Iris pigment epithelial cell (primary cell): ENCODE measurements at regions not wholly inside any gene's neighbourhood (a gene's known extent, or its start where the extent isn't known, plus 50 kb on each side); places are given as distances from the start of the nearest gene placed in this dataset.
A peak's percentile ranks its signal among the peaks of the same experiment; 100 is the strongest.

Experiments used
- DNase-seq: peaks from one replicate; pipeline ENCODE4 v3.0.0-alpha.2; 2011; ENCODE audit warnings: low read depth

DNA sequence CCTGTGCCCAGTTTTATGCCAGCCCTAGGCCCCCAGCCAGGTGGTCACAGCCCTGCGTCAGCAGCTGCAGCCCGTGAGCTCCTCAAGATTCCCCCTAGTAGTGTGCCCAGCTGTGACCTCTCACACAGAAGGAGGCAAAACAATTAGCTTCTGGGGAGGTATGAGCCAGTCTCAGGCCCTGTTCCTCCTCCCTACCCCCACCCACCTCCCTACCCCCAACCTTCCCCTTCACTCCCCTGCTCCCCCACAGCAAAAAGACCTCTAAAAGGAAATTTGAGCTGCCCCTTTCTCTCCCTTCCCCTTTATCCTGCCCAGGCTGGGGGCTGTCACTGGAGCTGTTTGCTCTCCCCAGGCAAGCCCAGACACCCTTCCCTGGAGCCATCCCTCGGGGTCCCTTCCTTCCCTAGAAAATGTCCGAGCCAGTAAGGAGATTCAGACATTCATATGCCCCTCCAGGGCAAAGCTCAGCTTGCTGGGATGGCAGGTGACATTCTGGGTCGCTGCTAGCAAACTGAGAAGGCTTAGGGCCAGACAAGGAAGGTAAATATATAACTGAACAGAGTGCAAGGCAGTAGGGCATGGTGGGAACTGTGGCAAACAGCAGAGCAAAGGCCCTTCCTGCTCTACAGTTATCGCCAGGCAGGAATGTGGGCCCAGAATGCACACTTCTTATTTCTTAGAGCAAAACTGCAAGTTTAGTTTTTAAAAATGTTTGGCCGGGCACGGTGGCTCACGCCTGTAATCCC is 300.2 kb downstream of the MN1 start:
- no peak for DNase-seq

DNA sequence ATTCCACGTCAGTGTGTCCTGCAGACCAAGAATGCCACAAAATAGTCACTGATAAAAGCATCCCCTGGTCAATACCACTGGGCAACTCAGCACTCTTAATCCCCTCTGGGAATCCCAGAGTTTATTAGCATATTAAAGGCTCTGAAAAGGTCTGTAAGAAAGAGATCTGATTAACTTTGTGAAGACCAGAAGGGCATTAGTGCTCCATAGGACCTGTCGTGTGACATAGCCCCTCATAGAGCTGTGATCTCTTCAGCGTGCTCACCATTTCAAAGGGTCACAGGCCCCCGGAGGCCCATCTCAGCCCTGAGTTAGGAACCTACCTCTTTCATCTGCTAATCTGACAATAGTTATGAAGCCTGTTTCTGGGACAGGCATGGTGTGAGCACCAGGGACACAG is 299.2 kb downstream of the MN1 start:
- no peak for DNase-seq

DNA sequence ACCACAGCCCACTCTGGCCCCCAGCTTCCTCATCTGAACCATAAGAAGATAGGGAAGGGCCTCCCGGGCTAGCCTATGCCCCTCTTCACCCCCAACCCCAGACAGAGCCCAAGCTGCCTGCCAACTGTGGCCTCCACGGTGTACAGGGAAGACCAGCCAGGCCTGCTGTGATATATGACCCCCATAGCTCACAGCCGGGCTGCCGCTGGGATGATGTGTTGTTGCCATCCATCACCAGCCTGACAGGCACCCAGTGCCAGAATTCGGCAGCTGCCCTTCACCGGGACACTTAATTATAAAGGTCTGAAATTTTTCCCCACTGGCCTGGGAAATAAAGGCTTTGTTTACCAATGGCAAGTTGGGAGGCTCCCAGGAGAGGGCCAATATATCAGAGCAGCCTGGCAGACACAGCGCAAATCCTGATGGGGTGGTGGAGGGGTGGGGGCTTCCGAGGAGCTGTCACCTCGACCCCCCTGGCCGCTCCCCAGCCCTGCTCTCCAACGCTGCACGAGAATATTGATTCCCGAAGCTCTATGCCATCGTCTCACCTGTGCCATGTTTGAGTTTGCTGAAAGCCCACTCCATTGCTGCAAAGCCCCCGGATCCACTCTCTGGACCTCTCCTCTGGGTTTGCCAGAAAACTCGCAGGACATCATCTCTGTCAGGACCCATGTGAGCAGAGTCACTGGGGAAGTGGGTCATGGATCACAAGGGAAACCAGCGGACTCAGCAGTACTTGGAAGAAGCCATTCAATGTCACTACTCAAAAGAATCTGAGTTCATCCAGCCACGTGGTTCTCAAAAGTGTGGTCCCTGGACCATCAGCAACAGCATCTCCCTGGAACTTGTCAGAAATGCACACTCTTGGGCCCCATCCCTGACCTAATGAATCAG is 296.9 kb downstream of the MN1 start:
- no peak for DNase-seq

DNA sequence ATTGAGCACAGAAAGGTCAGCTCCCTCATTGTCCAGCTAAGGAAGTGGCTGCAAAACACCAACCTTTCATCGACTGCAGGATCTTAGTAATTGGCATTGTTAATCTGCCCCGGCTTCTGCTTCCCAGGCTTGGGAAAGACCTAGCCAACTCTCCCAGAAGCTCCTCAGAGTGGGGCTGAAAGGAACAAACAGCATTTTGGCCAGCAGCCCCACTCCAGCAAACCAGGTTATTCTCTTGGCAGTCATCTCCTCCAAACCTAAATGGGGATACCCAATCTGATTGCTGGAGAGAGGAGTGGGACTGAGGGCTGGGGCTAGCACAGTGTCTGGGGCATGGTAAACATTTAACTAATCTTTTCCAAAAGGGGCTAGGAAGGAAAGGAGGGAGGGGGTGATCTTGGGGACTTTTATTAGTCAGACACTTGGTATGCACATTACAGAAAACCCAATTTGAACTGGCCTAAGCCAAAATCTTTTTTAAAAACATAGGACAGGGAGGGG is 294.4 kb downstream of the MN1 start:
- no peak for DNase-seq

DNA sequence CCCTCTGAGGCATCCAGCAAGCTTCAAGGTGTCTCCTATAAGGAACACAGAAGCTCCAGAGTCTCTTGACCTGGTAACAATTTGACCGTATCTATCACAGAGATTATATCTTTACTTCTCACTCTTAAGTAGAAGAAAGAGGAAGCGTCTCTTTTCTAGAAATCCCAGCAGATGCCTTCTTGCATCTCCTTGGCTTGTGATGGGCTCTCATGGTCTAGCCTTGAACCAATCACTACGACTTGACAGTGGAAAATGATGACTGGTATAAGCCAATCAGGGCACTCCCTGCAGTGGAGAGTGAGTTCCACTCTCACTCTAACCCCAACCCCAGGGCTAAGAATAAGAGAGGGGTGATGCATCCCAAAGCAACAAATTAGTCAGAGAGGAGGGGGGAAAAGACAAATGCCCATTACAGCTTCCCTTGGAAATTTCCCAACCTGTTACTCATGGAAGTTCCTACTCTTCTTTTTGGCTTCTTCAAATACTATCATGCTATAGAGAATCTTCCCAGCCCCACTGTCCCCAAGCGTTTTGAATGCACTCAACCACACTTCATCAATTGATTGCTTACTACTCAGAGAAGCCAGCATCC is 293.5 kb downstream of the MN1 start:
- DNase-seq: no peak

DNA sequence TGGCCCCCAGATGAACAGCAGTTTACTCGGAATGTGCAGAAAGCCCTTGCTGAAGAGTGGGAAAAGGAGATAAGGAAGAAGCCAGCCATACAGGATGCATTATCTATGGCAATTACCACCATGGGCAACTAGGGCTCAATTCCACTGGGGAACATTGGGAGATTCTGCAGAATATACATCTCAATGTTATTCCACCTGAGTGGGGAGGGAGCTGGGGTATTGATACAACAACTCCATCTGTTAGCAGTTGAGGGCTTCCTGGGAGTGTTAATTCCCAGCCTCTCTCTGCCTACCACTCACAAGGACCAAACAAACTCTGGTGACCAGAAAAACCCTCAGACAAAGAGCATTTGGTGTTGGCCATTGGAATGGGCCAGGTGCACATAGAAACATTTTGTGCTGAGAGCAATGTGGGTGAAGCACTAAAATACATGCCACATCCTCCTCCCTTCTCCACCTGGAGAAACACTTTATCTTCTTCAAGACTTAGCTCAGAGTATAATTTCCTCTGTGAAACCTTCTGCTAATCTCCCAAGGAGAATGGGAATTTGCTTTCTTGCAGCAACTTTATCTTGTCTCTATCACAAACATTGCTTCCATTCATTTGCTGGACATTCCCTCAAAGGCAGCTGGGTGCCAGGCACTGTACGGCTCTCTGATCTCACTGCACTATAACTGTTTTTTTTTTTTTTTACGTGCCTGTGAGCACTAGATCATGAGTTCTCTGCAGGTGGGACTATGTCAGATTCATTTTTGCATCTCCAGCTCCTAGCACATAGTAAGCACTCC is 292.2 kb downstream of the MN1 start:
- no peak for DNase-seq

DNA sequence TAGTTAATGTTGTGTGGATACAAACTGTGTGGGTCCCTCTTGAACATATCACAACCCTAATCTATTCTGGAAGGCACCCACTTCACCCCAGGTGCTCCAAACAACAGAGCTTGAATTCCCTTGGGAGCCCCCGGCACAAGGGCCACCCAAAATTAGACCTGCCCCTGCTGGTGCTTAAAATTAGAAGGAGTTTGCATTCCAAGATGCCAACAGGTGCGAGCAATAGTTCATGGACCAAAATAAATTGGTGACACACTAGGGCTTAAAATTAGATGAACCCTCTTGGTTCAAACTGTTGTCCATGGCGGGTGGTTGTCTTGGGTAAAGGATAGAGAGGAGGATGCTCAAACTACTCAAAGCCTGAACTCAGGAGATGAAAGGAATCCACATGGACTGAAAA is 291.5 kb downstream of the MN1 start:
- no peak for DNase-seq

DNA sequence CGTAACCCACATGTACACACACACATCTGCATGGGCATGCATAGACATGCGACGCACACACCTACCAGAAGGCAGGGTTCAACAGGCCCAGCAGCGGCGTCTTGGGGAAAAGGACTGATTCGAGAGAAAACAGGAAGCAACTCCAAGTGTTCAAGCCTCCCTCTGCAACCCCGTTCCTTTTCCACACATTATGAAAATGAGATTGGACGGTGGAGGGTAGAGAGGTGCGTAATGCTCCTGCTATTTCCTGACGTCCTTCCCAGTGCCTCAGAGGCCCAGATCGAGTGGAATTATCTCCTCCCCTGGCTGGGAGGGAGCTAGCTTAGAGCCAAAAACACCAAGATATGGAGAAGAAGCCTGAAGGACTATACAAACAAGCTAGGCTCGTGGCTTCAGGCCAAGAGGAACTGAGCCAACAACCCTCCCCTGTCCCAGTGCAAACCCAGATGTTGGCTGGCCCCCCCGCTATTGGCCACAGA is 289.2 kb downstream of the MN1 start:
- peak; percentile 94 for DNase-seq

DNA sequence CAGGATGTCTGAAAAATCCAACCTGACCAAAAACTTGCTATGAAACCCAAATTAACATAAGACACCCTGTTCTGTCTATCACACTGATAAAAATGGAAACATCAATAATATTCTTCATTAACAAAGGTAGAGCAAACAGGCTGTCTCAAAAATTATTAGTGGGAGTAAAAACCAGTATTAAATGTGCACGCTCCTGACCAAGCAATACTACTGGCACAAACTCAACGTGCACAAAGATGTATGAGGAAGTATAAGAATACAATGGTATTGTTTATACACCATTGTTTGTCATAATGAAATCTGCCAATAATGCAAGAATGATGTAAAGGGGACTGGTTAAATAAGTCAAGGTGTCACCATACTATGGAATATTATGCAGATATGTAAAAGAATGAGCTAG is 288.5 kb downstream of the MN1 start:
- DNase-seq: no peak

DNA sequence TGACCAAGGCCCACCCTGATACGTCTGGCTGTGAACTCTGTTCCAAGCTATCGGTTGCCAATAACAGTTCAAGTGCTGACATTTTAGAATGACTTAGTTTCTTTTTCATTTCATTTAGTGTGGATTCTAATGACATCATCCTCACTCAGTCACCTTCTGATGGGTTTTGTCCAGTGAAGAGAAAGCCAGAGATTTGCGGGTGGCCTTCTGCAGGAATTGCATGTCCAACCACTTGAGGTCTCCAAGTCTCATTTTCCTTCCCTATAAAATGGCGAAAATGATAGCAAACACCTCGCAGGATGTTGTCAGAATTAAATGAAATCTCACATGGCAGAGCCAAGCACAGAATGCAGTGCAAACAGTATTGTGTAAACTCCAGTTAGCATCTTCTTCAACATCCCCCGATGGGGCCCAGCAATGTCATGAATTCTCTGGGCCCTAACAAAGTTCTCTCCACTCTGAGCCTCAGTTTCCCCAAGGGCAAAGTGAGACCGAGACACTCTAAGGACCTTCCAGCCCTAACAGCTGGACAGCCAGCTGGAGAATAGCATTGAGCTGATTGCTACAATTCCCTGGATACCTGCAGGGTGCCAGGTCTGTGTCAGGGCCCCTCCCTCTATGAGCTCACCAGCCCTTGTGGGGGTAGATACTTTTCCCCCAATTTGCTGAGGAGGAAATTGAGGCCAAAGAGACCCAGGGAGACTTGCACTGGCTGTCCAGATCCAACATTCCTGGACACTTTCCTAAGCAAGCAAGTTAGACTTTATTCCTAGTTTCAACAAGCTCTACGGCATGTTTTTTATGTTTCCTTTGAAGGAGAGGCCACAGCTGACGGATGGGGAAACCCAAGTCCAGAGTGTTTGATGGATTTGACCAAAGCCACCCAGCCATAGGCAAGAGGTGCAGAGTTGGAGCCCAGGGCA is 286.7 kb downstream of the MN1 start:
- no peak for DNase-seq

DNA sequence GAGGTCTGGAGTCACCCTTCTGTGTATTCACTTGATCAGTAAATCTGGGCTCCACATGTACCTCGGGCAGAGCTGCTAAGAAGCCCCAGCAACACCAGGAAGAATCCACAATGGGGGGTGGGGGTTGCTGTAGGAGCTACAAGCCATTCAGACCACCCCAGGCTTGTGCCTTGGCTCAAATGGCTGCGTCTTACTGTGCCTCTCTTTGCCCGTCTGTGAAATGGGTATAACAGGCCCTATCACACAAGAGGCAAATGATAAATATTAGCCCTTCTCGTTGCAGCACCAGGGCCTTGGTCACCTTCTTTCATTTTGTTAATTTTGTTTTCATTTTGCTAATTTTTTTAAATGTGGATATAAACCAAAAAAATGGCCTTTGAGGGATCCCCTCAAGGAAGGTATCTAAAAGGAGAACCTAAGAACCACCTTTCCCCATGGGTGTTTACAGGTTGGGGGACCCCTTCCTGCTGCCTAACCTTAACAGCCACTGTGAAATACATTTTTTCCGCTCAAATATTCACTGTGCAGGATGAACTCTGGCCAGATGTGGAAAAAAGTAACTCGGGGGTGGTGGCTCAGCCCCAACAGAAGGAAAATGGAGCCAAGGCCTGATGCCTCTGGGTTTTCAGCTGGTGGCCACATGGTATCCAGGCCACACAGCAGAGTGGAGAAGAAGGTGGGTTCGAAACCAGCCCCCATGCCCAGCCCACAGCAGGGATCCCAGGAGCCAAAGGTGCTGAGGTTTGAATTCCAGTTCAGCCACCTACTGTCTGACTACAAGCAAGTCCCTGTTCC is 284.0 kb downstream of the MN1 start:
- DNase-seq: no peak

DNA sequence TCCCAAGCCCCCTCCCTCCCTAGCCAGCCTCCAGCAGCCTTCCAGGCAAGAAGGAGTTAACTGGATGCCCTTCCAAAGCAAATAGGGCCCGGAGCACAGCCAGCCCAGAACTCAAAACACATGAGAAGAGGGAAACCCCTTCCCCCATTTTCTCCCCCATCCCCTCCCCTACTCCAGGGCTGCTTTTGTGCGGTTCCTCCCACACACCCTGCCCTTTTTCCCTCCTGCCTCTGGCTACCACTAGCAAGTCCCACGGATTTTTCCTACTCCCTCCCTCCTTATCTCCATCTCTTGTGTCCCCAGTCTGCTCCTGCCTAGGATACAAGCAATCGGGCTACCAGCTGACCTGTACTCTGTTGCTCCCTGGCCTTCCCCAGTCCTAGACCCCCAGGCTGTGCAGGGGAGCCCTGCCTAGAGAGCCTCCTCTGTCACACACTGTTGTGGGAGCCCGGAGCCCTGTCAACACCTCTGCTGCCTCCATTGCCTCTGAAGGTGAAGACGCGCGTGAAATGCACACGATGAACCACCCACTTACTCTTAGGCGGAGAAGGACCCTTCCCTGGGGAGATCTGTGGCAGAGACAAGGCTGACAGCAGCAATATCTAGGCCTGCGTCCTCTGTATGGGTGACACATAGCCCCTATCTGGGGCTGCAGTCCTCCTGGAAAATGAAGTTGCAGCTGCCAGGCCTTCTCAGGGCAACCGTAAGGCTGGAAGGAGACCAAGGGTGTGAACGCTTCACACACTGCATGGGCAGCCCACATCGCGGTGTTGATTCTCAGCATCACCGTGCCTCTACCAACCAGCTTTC is 282.8 kb downstream of the MN1 start:
- DNase-seq: no peak

DNA sequence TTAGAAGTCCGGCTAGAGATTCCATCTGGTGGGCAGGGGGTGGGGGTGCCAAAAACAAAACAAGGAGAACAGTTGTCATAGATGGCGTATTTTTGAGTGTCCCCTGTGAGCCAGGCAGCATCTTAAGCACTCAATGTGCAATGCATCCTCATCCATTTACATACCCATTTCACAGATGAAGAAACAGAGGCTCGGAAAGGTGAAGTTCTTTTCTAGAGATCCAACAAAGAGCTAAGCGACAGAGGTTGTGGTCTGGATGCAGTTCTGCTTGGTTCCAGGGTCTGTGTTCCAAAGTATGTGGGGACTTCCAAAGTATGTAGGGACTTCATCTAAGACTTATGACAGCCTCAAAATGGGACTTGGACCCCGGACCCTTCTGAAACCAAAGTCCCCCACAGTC is 277.8 kb downstream of the MN1 start:
- DNase-seq: no peak

DNA sequence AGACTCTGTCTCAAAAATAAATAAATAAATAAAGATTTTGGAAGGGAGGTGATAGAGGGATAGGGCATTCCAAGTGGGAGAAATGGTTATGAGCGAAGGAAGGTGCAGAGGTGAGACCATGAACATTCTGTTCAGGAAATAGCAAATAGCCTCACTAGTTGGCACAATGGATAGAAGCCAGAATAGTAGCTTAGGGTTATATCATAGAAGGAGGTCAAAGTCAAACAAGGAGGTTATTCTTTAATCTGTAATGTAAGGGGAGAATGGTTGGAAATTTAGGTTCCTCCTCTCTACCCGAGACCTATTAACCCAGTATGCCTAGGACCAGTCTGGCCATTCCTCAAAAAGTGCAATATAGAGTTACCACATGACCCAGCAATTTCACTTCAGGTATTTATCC is 275.8 kb downstream of the MN1 start:
- no peak for DNase-seq

DNA sequence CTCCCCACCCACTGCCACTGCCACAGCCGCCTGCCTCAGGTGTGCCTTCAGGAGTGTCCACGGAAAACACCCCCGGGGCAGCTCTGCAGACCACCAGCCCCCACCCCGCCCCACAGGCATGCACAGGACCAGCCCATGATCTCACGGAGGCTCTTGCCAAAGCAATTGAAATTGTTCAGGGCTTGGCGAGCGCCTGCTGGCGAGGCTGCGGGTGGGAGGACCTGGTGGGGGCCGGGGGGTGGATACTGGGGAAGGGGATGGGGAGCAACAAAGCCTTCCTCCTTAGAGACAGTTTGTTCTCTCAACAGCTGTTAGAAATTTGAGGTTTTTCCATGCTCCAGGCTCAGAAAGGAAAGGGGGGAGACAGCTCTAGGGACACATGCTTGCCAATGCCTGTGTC is 274.7 kb downstream of the MN1 start:
- DNase-seq: no peak

DNA sequence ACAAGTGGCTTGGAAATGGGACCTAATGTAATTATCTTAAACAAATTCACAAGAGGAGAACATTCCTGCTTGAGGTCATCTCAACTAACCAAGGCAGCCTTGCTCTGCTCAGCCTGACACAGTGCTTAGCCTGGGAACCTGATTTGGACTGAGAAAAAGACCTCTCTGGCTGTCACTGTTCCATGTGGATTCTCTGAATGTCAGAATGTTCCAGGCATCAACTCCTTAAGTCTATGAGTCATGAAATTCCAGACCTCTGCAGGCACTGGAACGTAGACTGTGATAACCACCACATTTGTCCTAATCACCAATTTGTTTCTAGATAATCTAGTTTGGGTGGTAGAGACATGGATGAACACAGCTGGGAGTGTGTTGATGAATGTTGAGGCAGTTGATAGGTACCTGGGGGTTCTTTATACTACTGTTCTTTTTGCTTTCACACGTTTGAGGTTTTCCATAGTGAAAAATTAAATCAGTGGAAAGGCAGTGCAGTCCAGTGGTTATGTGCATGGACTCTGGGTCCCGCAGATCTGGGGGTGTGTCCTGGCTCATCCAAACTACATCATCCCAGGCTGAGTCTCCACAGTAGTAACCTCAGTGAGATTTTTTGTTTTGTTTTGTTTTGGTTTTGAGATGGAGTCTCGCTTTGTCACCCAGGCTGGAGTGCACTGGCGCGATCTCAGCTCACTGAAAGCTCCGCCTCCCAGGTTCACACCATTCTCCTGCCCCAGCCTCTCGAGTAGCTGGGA is 269.6 kb downstream of the MN1 start:
- DNase-seq: peak; percentile 76

DNA sequence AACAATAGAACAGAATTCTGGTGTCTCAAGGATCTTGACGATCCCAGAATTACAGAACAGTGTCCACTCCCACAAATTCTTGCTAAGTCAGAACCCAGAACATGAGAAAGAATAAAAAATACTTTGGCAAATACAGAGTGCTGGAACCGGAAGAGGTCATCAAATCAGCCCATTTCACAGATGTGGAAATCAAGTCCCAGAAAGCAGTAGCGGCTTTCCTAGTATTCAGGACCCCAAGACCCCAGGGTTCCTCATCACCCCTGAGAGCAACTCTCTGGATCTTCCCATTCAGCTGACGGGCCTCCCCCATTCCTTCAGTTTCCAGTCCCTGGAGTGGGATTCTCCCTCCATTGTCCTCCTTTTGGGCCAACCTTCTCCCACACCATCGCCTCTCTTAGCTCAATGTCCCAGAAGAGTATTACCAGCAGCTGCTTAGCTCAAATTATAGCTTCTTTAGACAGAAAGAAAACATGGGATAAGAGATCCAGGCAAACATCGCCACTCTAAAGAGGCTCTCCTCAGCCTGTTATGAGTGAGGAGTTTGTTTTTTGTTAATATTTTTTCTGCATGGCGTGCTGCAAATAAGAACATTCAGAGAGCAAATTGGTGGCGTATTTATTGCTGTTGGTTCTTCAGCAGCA is 268.3 kb downstream of the MN1 start:
- no peak for DNase-seq

DNA sequence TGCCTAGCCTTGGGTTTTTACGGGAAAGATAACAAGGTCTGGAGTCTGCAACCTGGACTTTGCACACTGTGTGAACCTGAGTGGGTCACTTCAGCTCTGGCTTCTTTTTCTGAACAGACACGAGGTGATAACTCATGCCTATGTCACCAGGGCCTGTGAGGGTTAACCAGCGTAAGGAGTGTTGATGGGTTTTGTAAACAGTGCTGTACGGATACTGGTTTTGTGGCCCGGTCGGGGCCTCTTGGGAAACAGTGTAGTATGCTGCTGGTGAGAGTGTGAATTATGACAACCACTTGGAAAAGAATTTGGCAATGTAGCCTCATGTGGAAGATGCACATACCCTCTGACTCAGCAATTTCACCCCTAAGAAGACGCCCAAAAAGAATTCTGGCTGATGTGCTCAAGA is 266.8 kb downstream of the MN1 start:
- peak; percentile 80 for DNase-seq
